ENCODE measurements at regions not wholly inside any gene's neighbourhood (a gene's known extent, or its start where the extent isn't known, plus 50 kb on each side); places are given as distances from the start of the nearest gene placed in this dataset.
"Not testable (repeated sequence)": the region's sequence is repeated elsewhere in the genome, so short reads cannot be mapped to it uniquely, and the experiment has no call there.

- DNase-seq (ENCODE audit: low read depth) = no peak
These were observed 140.6 kb upstream of the CADM1 start for GRCh38 chr11:115644856-115645255.

GRCh38 chr11:115643549-115644270 lies 139.5 kb upstream of the CADM1 start:
- peak; percentile 14 for DNase-seq (ENCODE audit: low read depth)
- in situ Hi-C loops (cut with HindIII; ENCODE audit: low pct_unique_long_range_greater_than_20kb, low sequenced_read_pairs) = no loop called here

More at GRCh38 chr11:115644856-115645255, 140.6 kb upstream of the CADM1 start:
- in situ Hi-C loops (cut with HindIII; ENCODE audit: low pct_unique_long_range_greater_than_20kb, low sequenced_read_pairs) = no loop called here

DNA sequence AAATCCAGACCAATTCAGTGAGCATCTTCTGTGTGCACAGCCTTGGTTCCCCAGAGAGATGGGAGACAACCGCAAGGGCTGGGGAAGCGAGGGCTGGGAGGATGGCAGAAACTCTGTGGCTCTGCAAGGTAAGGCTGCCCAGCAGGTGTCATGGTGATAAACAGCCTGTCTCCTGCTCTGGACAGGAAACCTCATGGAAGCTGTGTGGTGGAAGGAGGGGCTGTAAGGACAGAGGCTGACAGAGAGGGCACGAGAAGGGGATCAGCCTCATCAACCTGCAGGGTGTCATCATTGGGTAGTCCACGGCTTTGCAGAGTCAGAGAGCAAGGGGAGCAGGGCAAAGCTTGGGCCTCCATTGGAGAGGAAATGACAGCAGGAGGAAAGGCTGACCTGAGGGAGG lies 138.4 kb upstream of the CADM1 start:
- DNase-seq (ENCODE audit: low read depth) = no peak
- in situ Hi-C loops (cut with HindIII; ENCODE audit: low pct_unique_long_range_greater_than_20kb, low sequenced_read_pairs) = no loop called here

DNA sequence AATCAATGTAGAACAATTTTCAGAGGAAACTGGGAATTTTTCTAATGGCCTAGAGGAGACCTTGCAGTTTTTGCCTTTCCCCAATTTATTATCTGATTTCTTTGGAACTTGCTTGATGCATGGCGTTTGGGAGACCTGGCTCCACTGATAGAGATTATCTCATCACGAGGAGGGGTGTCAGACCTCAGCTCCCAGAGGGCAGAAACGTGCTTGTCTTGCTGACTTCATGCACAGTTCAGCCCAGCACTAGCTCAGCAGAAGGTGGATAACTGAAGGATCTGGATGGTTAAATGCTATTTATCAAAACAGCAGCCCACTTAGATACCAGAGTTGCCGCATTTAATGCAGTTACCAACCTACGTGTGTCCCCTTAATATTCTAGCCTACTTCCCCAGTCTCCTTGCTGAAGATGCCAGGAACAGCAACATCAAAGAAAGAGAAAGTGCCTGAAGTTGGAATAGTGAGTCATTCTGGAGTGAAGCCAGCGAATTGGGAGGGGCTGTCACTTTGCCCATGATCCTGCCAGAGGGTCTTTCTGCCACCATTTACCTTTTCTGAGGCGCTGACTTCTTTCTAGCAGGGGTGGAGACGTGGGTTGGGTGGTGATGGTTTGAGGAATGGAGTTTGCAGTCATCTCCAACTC lies 133.5 kb upstream of the CADM1 start:
- DNase-seq (ENCODE audit: low read depth) = no peak

GRCh38 chr11:115636753-115637527 lies 132.7 kb upstream of the CADM1 start:
- in situ Hi-C loops (cut with HindIII; ENCODE audit: low pct_unique_long_range_greater_than_20kb, low sequenced_read_pairs) = no loop called here
- no peak for DNase-seq (ENCODE audit: low read depth)

More for the DNA sequence above, 133.5 kb upstream of the CADM1 start:
- in situ Hi-C loops (cut with HindIII; ENCODE audit: low pct_unique_long_range_greater_than_20kb, low sequenced_read_pairs) = no loop called here

DNA sequence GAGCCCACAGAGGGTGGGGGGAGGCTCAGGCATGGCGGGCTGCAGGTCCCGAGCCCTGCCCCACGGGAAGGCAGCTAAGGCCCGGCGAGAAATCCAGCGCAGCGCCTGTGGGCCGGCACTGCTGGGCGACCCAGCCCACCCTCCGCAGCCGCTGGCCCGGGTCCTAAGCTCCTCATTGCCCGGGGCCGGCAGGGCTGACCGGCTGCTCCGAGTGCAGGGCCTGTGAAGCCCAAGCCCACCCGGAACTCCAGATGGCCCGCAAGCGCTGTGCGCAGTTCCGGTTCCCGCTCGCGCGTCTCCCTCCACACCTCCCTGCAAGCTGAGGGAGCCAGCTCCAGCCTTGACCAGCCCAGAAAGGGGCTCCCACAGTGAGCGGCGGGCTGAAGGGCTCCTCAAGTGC lies 129.8 kb upstream of the CADM1 start:
- in situ Hi-C loops (cut with HindIII; ENCODE audit: low pct_unique_long_range_greater_than_20kb, low sequenced_read_pairs); DNase-seq (ENCODE audit: low read depth): not testable (repeated sequence)

DNA sequence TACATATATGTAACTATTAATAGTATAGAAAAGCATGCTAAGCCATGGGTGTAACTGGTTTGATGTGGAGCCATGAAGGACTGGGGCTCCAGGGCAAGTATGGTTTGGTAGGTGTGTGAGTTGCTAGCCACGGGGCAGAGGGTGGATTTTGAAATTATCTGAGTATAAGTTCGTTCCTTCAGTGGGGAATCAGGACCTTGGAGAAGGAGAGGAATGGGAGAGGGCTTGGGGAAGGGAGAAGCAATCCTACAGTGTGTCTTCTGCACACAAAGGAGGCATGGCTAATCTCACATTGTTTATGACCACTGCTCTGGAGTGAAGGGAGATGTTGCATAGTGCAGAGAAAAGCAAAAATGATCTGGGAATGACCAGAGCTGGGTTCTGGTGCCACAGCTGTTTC lies 127.8 kb upstream of the CADM1 start:
- no peak for DNase-seq (ENCODE audit: low read depth)
- in situ Hi-C loops (cut with HindIII; ENCODE audit: low pct_unique_long_range_greater_than_20kb, low sequenced_read_pairs) = no loop called here

- in situ Hi-C loops (cut with HindIII; ENCODE audit: low pct_unique_long_range_greater_than_20kb, low sequenced_read_pairs) = no loop called here
- no peak for DNase-seq (ENCODE audit: low read depth)
These were observed 127.4 kb upstream of the CADM1 start for GRCh38 chr11:115631609-115632008.

GRCh38 chr11:115630214-115630613 lies 126.0 kb upstream of the CADM1 start:
- DNase-seq (ENCODE audit: low read depth) = no peak
- in situ Hi-C loops (cut with HindIII; ENCODE audit: low pct_unique_long_range_greater_than_20kb, low sequenced_read_pairs) = no loop called here

DNA sequence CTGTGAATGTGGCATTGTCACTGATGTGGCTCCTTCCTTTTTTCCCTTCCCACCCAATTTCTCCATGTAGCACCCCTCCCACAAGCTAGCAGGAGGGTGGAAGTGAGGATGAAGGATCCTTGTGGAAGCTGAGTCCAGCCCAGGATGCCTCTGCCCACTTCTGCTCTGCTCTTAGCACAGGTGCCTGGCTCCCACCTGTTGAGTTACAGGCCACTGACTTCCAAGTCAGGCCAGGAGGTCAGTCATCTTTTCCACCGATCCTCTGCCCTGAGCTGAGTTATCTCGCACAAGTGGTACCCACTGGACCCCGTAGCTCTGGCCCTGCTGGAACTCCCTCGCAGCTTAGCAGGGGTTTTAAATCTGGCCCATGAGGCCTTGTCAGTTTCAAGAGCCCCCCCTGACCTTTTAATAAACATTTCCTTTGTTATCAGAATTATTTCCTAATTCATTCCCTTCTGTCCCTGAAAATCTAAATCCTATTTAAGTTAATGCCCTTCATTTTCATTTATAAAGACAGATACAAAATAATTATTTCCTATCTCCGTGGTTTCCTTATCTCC lies 125.3 kb upstream of the CADM1 start:
- no peak for DNase-seq (ENCODE audit: low read depth)
- in situ Hi-C loops (cut with HindIII; ENCODE audit: low pct_unique_long_range_greater_than_20kb, low sequenced_read_pairs) = no loop called here

DNA sequence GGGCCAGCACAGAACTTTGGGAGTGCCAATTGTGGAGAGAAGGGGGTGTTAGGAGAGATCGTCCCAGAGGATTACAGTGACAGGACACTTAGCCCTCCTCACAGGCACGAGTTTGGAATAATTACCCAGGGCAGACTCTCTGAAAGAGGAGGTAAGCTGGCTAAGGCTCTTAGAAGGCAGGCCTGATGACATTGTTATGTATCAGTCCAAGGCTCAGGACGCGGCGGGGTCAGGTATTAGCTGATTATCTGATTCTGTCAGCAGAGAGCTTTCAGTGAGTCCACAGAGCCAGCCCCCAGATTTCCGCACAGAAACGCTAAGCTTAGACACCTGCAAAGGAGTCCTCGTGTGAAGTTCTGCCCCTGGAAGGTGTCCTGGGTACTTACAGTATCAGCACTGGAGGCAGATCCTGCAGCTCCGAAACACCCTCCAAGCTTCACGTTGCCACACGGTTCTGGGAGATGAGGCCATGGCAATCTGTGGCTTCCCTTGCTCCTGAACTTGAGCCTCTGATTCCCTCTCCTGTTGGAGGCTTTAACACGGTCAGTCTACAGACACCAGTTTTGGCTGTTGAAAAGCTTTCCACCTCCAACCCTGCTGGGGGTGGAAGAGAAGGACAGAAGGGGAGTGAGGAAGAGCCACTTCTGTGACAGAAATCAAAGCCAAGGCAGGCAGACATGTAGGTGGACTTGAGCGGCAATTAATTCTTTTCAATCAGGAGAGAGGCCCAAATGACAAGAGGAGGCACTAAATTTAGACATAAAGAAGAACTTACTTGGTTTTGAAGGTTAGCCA lies 123.6 kb upstream of the CADM1 start:
- in situ Hi-C loops (cut with HindIII; ENCODE audit: low pct_unique_long_range_greater_than_20kb, low sequenced_read_pairs) = no loop called here
- no peak for DNase-seq (ENCODE audit: low read depth)

DNA sequence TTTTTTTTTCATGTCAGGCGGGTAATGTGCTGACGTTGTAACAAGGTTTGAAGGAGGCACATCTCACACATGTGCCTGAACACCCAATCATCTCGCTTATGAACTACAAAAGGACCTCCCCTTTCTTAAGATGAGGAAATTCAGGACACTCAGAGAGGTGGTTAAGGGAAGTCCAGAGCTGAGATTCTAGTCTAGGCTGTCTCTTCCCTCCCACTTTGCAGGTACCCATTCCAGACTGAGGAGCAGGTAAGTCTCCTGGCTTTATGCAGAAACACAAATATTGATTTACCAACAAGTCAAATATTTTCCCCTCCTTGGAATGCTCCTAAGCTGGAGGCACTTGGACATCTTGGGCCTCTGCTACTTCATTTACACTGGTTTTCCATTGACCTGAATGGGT lies 122.9 kb upstream of the CADM1 start:
- in situ Hi-C loops (cut with HindIII; ENCODE audit: low pct_unique_long_range_greater_than_20kb, low sequenced_read_pairs) = no loop called here
- no peak for DNase-seq (ENCODE audit: low read depth)

DNA sequence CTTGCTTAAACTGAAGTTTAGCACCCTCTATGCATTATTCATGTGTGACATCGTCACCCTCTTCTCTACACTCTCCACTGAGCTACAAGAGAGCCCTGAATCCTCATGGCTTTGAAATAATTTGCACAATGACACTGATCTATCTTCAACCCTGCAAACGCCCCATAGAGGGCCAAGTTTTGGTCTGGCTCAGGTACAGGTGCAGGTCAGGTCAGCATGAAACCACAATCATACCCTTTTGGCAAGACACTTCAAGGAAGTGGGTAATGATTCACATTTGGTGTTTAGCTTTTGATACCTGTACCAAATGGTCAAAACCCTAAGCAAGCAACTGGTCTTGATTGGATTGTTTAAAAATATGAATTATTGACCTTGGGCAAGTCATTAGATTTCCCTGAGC lies 122.2 kb upstream of the CADM1 start:
- in situ Hi-C loops (cut with HindIII; ENCODE audit: low pct_unique_long_range_greater_than_20kb, low sequenced_read_pairs) = no loop called here
- DNase-seq (ENCODE audit: low read depth) = no peak

DNA sequence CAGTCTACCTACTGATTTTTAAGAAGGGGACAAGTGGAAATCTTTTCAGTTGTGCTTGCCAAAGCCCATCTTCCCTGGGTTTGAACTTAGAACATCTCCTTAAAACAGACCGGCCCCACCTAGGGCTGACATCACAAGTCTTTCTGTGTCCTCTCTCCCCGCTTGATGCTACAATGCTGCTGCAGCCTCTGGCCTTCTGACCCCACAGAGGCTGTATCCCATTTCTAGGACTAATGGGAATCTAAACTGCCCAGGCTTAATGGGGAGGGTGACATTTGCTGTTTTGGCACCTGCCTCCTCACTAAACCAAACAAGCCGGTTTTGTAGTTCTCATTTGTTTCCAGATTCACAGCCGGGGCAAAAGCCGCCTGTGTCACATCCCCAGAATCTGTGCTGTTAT lies 121.3 kb upstream of the CADM1 start:
- in situ Hi-C loops (cut with HindIII; ENCODE audit: low pct_unique_long_range_greater_than_20kb, low sequenced_read_pairs) = no loop called here
- no peak for DNase-seq (ENCODE audit: low read depth)

GRCh38 chr11:115624065-115624464 lies 119.8 kb upstream of the CADM1 start:
- in situ Hi-C loops (cut with HindIII; ENCODE audit: low pct_unique_long_range_greater_than_20kb, low sequenced_read_pairs) = no loop called here
- DNase-seq (ENCODE audit: low read depth) = no peak

- peak; percentile 75 for DNase-seq (ENCODE audit: low read depth)
- in situ Hi-C loops (cut with HindIII; ENCODE audit: low pct_unique_long_range_greater_than_20kb, low sequenced_read_pairs) = no loop called here
These were observed 118.8 kb upstream of the CADM1 start for GRCh38 chr11:115623021-115623451.

- in situ Hi-C loops (cut with HindIII; ENCODE audit: low pct_unique_long_range_greater_than_20kb, low sequenced_read_pairs) = no loop called here
These were observed 114.2 kb upstream of the CADM1 start for GRCh38 chr11:115618428-115618827.

GRCh38 chr11:115617767-115618166 lies 113.6 kb upstream of the CADM1 start:
- in situ Hi-C loops (cut with HindIII; ENCODE audit: low pct_unique_long_range_greater_than_20kb, low sequenced_read_pairs) = no loop called here
- no peak for DNase-seq (ENCODE audit: low read depth)

More at GRCh38 chr11:115618428-115618827, 114.2 kb upstream of the CADM1 start:
- DNase-seq (ENCODE audit: low read depth) = no peak

Data from Caki2 (cell line).